Mesothelial cell of epicardium (in vitro differentiated cells): ENCODE measurements at regions not wholly inside any gene's neighbourhood (a gene's known extent, or its start where the extent isn't known, plus 50 kb on each side); places are given as distances from the start of the nearest gene placed in this dataset.

Experiments
- DNase-seq, 2 experiments: peaks; one replicate each; pipeline ENCODE4 v3.0.0; 2021; ENCODE audit warnings: low spot score in 2 of 2; ENCODE audit not compliant: unreplicated experiment in 2 of 2
- H3K27ac Mint-ChIP-seq: 2 replicates; pipeline ENCODE4 v1.8.0; 2021; ENCODE audit warnings: mixed read lengths
- H3K27me3 Mint-ChIP-seq: 2 replicates; pipeline ENCODE4 v1.8.0; 2021; ENCODE audit warnings: low read depth, mixed read lengths
- H3K36me3 Mint-ChIP-seq: 2 replicates; pipeline ENCODE4 v1.8.0; 2021; ENCODE audit warnings: mixed read lengths
- H3K4me1 Mint-ChIP-seq: 2 replicates; pipeline ENCODE4 v1.8.0; 2021; ENCODE audit warnings: mixed read lengths
- H3K4me3 Mint-ChIP-seq: 2 replicates; pipeline ENCODE4 v1.8.0; 2021; ENCODE audit warnings: mild to moderate bottlenecking, moderate library complexity, mixed read lengths
- H3K9me3 Mint-ChIP-seq: 2 replicates; pipeline ENCODE4 v1.8.0; 2021; ENCODE audit warnings: mixed read lengths
- TF ChIP-seq, protein P1 (sequence below): fragments of 200-600 bp; sonication (generic); IDR thresholded peaks from one replicate; pipeline ENCODE4 v1.5.0; 2021; ENCODE audit warnings: antibody characterized with exemption; ENCODE audit not compliant: unreplicated experiment

DNA sequence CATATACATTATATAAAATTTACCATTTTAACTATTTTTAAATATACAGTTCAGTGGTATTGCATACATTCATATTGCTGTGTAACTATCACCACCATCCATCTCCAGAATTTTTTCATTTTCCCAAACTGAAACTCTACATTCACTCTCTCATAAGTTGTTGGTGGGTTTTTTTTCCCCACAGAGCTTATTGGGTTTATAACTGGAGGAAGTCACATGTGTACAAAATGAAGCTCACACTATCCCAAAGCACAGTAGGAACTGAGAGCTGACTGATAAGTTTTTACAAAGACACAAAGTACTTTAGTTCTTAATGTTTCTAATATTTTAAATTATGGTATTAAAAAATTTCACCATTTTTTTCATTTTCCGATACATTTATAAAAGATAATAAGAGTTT is 78.8 kb upstream of the TNFAIP3 start:
- Mint-ChIP-seq H3K36me3 (peaks cover 2% of the 10 kb centered on the region), H3K27ac (no peak overlapping the region), H3K9me3 (peaks cover 4% of the 10 kb centered on the region), H3K4me1 (peaks cover 8% of the 10 kb centered on the region), H3K27me3 (no peaks in the 10 kb centered on the region), H3K4me3 (no peak overlapping the region)
- no peak for DNase-seq
- TF ChIP-seq, protein P1, sequence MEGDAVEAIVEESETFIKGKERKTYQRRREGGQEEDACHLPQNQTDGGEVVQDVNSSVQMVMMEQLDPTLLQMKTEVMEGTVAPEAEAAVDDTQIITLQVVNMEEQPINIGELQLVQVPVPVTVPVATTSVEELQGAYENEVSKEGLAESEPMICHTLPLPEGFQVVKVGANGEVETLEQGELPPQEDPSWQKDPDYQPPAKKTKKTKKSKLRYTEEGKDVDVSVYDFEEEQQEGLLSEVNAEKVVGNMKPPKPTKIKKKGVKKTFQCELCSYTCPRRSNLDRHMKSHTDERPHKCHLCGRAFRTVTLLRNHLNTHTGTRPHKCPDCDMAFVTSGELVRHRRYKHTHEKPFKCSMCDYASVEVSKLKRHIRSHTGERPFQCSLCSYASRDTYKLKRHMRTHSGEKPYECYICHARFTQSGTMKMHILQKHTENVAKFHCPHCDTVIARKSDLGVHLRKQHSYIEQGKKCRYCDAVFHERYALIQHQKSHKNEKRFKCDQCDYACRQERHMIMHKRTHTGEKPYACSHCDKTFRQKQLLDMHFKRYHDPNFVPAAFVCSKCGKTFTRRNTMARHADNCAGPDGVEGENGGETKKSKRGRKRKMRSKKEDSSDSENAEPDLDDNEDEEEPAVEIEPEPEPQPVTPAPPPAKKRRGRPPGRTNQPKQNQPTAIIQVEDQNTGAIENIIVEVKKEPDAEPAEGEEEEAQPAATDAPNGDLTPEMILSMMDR: no peak

DNA sequence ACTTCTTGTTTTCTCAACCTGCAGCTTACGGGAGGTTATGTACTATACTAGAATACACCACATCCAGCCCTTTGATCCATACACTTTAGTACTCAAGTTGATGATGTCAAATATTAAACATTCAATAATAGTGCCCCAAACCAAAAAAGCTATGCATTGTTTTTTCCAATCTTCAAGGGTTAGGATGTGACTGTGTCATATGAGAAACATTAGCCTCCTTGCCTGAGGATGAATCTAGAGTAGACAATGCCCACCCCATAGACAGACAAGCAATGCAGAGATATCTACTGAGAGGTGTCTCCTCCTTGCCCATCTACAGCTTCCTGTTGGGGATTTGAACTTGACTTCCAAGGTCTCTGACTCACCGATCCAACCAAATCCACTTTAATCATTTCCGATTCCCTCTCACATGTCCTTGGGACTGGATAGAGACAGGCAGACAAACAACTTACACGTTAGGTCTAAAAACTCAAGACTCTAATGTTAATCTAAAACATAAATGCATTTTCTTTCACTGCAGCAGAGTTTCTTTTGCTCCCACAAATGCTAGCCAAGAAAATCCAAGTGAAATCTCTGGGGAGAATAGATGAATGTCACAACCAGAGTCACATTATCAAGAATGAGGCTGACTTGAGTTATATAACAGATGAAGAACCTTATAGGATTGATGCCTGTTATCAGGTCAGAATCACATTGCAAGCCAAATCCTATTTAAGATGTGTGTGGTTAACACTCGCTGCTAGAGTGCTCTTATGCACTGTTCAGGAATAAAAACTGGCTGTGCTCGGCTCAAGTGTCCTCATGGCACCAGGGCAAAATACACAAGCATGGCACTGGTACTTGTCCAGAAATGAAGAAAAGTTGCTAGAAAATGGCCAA is 75.5 kb upstream of the TNFAIP3 start:
- no peak for DNase-seq
- Mint-ChIP-seq H3K27ac (no peak overlapping the region), H3K4me1 (peaks cover 18% of the 10 kb centered on the region), H3K27me3 (no peaks in the 10 kb centered on the region), H3K36me3 (no peaks in the 10 kb centered on the region), H3K9me3 (no peaks in the 10 kb centered on the region), H3K4me3 (no peak overlapping the region)
- TF ChIP-seq, protein P1: no peak

DNA sequence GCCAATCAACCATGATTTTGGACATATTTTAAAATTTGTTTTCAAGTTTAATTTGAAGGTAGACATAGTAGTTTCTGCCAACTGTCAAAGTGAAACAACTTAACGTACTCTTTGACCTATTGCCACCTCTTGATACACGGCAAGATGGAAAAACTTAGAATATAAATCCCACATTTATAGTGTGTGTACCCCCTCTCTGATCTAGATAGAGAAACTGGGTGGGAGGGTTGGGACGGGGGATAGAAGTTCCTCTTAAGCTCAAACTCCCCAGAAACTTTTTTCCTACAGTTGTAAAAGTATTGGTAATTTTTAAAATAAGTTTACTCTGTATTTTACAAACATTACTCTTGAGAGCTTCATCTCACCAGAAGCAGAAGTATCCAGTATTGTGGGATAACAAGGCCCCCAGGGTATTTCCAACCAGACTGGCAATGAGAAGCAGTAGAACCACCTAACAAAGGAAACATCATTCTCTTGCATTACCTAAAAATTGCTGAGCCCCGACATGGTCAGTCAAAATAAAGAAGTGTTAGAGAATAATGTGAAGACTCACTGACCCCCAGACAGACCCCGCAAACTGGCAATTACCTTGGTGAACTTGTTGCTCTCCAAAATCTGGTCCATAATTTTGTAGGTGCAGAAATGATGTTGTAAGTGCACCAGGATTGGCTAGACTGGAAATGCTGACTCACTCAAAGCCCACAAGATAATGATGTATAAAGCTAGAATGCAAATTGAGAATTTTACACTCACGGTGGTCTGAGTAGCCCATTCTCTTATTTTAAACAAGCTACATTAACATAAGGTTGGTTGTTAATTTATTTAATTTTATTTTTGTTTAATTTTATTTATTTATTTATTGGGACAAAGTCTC is 74.7 kb upstream of the TNFAIP3 start:
- no peak for DNase-seq
- Mint-ChIP-seq H3K4me1 (peaks cover 18% of the 10 kb centered on the region), H3K27ac (no peak overlapping the region), H3K9me3 (no peaks in the 10 kb centered on the region), H3K27me3 (no peaks in the 10 kb centered on the region), H3K36me3 (no peaks in the 10 kb centered on the region), H3K4me3 (no peak overlapping the region)
- TF ChIP-seq, protein P1: no peak

DNA sequence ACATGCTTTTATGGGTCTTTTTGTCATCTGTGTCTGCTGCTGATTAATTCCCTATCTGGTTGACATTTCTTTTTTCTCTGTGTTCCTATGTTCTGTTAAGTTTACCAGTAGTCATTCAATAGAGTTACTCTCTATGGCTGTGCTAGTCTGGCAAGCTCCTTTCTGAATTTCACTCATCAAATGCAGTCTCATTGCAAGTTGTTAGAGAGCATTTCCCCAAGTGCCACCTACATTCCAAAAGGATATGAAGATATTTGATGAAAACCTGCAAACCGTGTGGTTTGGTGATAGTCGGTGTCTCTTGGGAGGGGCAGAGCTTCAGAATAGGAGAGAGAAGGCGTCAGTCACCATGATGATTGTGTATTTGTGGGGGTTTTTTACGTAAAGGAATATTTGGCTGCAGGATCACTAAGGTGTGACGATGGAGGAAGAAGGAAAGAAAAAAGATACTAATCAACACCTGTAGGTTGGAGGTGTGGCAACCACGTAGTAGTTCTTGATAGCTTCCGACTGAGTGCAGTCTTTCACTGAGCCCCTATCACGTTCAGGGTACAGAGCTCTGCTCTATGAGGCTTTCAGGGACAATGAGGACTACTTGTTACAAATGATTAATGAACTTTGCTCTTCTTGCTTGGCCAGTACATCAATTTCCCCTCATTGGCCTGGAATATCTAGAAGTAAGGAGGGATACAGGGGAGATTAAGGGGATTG is 73.1 kb upstream of the TNFAIP3 start:
- peaks cover 24% of the 10 kb centered on the region for H3K4me1 Mint-ChIP-seq
- H3K27me3 Mint-ChIP-seq: no peaks in the 10 kb centered on the region
- H3K36me3 Mint-ChIP-seq: no peaks in the 10 kb centered on the region
- TF ChIP-seq, protein P1: no peak
- H3K27ac Mint-ChIP-seq: peak overlapping the region; percentile 89
- no peak for DNase-seq
- no peak overlapping the region for H3K4me3 Mint-ChIP-seq
- H3K9me3 Mint-ChIP-seq: no peaks in the 10 kb centered on the region

DNA sequence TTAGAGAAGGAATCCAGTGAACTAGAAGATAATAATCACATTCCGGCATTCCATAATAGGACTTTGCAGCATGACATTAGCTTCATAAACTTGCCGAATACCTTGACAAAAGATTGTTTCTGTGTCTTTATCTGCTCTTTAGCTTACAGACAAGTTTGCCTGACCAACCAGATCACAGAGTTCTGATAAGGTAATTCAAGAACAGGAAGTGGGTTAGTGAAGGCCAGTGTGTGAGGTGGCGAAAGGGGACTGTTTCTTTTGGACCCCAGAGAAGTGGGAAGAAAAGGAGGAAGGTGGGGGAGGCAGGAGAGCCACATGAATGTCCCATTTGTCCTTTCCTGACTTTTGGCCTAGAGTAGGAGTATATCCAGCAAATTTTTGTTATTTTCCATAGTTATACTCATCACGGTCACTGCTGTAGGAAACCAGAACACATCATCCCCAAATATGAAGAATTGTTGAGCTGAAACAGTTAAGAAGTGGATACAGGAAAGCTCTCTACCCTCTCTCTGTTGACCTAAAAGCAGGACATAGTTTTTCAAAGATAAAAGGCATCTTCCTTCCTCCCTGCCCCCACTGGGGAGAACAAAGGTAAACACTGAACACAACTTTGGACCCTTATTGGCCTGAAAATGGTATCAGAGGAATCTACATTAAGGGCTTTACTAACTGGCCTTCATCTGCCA is 72.4 kb upstream of the TNFAIP3 start:
- TF ChIP-seq, protein P1: no peak

More for the DNA sequence above, 72.4 kb upstream of the TNFAIP3 start:
- Mint-ChIP-seq H3K36me3 (no peaks in the 10 kb centered on the region), H3K4me3 (no peak overlapping the region), H3K9me3 (no peaks in the 10 kb centered on the region), H3K27ac (peak overlapping the region; percentile 89), H3K4me1 (peaks cover 24% of the 10 kb centered on the region), H3K27me3 (no peaks in the 10 kb centered on the region)
- no peak for DNase-seq
